ENCODE measurements at regions not wholly inside any gene's neighbourhood (a gene's known extent, or its start where the extent isn't known, plus 50 kb on each side); places are given as distances from the start of the nearest gene placed in this dataset.

GRCh38 chr1:99539131-99539530 is 106.8 kb upstream of the PALMD start:
- intact Hi-C loops (cut with DNase I) = no loop called here
- Histone ChIP-seq H3K27ac (peak overlapping the region in 1 of 3 donors; percentile 32), H3K4me1 (peaks cover 0 to 19% (median 0%) of the 10 kb centered on the region in 4 donors), H3K36me3 (no peaks in the 10 kb centered on the region), H3K4me3 (no peak overlapping the region), H3K9me3 (no peaks in the 10 kb centered on the region), H3K27me3 (no peaks in the 10 kb centered on the region)
- no peak for ATAC-seq
- TF ChIP-seq POLR2A (IDR thresholded peaks at IDR 0.05) = no peak
- no peak for TF ChIP-seq CTCF (IDR thresholded peaks at IDR 0.05)
- no peak for DNase-seq

DNA sequence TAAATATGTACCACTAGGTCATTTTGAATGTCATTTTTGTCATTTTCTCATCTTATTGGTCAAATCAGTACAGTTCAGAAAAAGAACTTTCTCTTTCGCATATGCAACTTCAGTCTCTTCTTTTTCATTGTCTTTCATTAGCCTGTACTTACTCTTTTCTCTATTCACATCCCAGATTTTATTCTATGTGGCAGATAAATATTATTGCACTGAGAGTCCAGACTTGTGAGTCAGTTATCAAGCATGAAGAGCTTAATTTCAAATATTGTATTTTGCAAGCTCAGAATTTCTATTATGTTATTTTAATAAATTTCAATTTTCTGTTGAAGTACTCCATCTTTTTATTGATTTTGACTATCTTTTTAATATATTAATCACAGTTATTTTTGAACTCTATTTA is 105.2 kb upstream of the PALMD start:
- WGBS (ENCODE audit: insufficient coverage, low coverage, low lambda C conversion rate, missing lambda C conversion rate) = 100% methylated on average over 1 of the region's 1 CpG
- DNase-seq = no peak
- Histone ChIP-seq H3K4me3 (no peak overlapping the region), H3K9me3 (no peaks in the 10 kb centered on the region), H3K36me3 (no peaks in the 10 kb centered on the region), H3K4me1 (peaks cover 0 to 19% (median 0%) of the 10 kb centered on the region in 4 donors), H3K27ac (no peak overlapping the region), H3K27me3 (no peaks in the 10 kb centered on the region)
- ATAC-seq = no peak
- intact Hi-C loops (cut with DNase I) = no loop called here
- no peak for TF ChIP-seq POLR2A (IDR thresholded peaks at IDR 0.05)
- TF ChIP-seq CTCF (IDR thresholded peaks at IDR 0.05) = no peak

- Histone ChIP-seq H3K4me1 (peaks cover 0 to under 1% (median 0%) of the 10 kb centered on the region in 4 donors), H3K36me3 (no peaks in the 10 kb centered on the region), H3K9me3 (no peaks in the 10 kb centered on the region), H3K27ac (no peak overlapping the region), H3K4me3 (no peak overlapping the region), H3K27me3 (no peaks in the 10 kb centered on the region)
- ATAC-seq = peak in 2 of 4 donors; percentile 11 to 65
- DNase-seq = no peak
- WGBS (ENCODE audit: insufficient coverage, low coverage, low lambda C conversion rate, missing lambda C conversion rate) = 33% methylated on average over 1 of the region's 1 CpG
- intact Hi-C loops (cut with DNase I) = no loop called here
- no peak for TF ChIP-seq POLR2A (IDR thresholded peaks at IDR 0.05)
- no peak for TF ChIP-seq CTCF (IDR thresholded peaks at IDR 0.05)
These were observed 101.6 kb upstream of the PALMD start for GRCh38 chr1:99544328-99544727.

DNA sequence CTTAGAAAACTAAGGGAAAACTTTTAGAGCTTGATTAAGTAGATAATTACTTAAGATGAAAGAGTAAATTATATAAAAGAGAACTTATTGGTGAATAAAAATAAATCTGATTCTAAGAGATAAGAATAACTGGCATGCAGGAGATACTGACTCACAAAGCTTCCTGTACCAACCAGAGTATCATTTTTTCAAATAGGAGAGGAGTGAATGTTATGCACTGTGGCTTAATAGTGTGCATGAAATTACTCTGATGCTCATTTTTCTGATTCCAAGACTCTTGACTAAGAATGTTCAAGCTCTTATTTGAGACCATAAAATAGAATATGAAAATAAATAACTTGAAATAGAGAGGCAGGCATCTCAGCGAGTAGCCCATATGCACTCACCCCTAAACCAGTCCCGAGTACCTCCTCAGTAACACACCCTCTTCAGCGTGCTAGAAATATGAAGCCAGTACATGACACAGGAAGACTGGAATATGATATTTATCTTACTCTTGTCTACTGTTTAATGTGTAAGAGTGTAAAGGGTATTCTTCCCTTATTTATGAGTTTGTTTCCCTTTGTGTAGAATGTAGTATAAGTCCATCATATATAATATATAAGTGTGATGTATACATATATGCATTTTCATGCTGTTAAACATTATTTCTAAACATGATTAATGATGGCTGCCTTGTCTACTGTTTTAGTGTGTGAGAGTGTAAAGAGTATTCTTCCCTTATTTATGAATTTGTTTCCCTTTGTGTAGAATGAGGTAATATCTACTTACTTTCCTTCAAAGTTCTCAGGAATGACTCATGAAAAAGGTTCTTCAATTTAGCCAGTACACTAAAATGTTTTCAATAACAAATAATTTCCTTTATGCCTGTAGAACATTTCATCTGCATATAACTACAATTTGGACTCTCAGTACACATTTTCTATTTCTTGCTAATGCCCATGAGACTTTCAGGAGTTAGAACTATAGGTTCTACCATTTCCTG is 99.2 kb upstream of the PALMD start:
- ATAC-seq (no peak), DNase-seq (no peak)
- no peaks in the 10 kb centered on the region for H3K4me1 ChIP-seq
- no peak overlapping the region for H3K4me3 ChIP-seq
- H3K27ac ChIP-seq = no peak overlapping the region
- H3K27me3 ChIP-seq = no peaks in the 10 kb centered on the region
- WGBS (ENCODE audit: insufficient coverage, low coverage, low lambda C conversion rate, missing lambda C conversion rate) = 100% methylated on average over 3 of the region's 3 CpGs
- no peaks in the 10 kb centered on the region for H3K36me3 ChIP-seq
- intact Hi-C loops (cut with DNase I) = no loop called here
- H3K9me3 ChIP-seq = no peaks in the 10 kb centered on the region
- TF ChIP-seq POLR2A (IDR thresholded peaks at IDR 0.05) (no peak), CTCF (IDR thresholded peaks at IDR 0.05) (no peak)

Measured in right lobe of liver (tissue), 6 donors.